ENCODE measurements at regions not wholly inside any gene's neighbourhood (a gene's known extent, or its start where the extent isn't known, plus 50 kb on each side); places are given as distances from the start of the nearest gene placed in this dataset.

DNA sequence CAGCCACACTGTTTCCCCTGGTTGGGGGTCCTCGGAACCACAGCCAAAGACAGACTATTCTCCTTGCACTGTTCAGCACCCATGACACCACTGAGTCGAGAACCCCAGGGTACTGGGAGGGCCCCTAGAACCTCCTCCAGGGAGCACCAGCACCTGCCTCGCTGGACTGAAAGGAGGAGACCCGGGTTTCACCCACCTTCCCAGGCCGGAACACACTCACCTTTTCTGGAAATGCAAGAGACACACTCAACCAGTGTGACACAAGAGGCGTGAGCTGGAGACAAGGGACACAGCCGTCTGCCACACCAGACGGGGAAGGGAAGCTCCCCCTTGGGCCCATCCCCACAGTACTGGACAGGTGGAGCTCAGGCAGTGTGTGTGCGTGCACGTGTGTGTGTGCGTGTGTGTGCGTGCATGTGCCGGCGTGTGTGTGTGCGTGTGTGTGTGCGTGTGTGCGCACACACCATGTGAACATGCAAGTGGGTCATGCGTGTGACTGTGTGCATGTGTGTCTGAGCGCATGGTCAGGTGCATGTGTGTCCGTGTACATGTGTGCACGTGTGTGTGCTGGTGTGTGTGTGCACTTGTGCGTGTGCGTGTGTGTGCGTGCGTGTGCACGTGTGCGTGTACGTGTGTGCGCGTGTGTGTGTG is 128.8 kb upstream of the NKX1-1 start:
- no peak for TF ChIP-seq GATA3 (IDR thresholded peaks at IDR 0.05; ENCODE audit: low read depth, low read length)
- no peak for TF ChIP-seq GATA2 (IDR thresholded peaks at IDR 0.05; ENCODE audit: low read depth, low read length)

DNA sequence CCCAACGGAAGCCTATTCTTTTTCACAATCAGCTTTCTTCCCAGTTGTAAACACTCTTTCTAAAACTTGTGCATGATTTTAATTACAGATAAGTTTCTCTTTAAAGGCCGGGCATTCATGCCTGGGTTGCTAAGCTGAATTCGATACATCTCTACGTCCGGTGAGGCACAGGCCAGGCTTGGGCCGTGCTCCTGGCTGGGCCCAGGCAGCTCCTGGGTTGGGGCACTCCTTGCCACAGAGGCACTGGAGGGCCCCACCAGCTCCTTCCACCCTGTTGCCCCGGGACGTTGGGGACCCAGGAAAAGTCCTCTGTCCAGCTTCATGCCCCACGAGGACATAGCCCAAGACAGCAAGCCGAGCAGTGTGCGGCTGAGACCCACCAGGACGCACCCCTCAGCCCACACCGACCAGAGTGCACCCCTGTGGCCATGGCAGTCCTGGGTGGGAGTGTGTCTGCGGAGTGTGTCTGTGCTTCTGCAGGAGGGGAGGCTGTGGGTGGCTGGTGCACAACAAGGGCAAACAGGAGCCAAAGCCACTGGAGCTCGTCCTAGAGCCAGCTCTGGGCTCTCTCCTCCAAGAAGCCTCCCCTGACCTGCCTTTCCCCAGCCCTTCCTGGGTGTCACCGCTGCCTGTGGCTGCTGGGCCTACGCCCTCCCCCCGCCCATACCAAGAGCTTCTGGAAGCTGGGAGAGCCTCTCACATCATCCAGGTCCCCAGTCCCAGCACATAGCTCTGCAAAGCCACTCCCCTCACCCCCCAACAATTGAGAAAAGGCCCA is 128.0 kb upstream of the NKX1-1 start:
- TF ChIP-seq GATA2 (IDR thresholded peaks at IDR 0.05; ENCODE audit: low read depth, low read length), result no peak
- TF ChIP-seq GATA3 (IDR thresholded peaks at IDR 0.05; ENCODE audit: low read depth, low read length), result no peak

DNA sequence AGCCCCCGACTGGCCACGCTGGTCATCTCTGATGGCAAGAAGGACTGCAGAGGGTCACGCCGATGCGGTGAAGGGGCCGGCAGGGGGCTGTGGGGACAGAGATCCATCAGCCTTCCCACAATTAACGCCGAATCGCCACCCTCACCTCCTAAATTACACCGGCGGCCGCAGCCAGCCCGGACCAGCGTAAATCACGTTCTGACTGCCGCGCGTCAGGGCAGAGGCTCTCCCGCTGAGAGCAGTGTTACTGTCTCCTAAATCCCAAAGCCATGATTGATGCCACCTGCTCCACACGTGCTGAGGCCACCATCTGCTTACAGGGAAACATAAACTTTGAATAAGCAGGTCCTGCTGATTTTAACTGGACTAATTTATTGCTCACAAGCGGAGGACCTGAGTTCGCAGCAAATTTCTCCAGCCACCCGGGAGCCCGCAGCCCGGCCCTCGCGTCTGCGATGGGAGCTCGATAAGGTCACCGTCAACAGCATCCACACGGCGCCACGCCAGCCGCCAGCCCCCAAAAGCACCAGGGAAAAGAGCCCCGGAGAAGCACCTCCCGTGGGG is 127.3 kb upstream of the NKX1-1 start:
- peak; percentile 84 for TF ChIP-seq GATA2 (IDR thresholded peaks at IDR 0.05; ENCODE audit: low read depth, low read length)
- TF ChIP-seq GATA3 (IDR thresholded peaks at IDR 0.05; ENCODE audit: low read depth, low read length), result no peak

DNA sequence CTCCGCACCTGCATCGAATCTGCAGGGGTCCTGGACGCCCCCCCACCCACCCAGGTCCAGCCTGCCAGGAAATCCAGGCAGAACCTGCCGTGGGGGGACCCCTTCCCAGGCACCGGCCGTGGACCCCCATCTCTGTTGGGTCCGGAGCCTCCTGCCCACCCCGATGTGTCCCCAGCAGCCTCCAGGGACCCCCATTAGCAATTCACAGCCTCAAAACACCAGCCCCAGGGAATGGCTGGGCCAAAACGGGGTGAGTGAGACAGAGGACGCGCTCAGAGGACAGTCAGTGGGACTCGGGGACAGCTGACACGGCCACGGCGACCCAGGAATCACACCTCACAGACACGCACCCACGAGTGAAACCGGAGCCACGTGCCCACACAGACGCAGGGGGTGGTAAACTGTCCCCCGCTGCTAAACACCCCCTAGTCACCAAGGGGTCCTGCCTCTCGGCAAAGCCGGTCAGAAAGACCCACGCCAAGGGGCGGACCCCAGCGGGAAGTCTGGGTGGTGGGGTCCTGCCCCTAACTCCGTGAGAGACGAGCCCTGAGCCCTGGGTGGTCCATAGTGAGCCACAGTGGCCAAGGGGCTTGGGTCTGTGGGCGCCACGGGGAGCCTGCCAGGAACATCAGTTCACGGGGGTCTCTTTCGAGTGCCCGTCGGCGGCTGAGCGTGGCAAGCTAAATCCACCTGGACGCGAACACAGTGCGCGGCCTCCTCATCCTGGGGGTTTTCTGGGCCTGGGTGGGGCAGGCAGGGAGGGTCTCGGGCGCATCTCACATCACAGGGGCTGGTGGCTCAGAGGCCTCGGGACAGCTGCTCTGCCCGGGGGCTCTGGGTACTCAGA is 126.5 kb upstream of the NKX1-1 start:
- TF ChIP-seq GATA2 (IDR thresholded peaks at IDR 0.05; ENCODE audit: low read depth, low read length) (no peak), GATA3 (IDR thresholded peaks at IDR 0.05; ENCODE audit: low read depth, low read length) (no peak)

DNA sequence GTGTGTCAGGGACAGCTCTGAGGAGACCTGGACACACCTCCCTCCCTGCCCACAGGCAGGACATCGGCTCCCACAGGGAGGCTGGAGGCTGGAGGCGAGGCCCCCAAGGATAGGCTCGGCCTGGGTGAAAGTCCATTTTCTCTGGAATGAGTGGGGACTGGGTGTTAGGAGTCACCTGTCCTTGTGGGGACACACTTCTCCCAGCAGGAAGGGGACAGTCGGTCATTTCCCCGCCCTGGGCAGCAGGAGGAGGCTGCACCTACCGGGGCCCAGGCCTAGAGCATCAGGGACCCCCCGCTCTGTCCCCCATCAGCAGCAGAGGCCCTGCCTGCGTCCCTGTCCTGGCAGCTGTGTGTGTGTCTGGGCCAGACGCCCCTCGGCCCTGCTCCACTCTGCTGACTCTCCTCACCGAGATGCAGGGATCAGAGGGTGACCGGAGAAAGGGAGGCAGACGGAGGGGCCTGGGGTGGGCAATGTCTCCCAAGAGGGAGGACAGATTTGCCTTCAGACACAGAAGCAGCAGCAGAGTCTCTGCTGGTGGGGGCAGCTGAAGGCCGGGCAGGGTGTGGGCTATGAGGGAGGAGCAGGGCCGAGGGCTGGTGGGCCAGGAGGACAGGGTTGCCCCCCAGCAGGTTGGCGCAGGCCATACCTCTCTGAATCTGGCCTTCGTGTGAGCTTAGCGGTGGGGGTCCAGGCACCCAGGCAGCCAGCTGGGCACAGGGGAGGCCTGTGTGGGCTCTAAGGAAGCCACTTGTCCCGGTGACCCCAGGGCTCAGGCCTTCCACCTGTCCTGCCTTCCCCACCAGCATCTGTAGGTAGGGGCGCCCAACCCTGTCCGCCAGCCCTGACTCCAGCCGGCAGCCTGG is 125.7 kb upstream of the NKX1-1 start:
- TF ChIP-seq GATA3 (IDR thresholded peaks at IDR 0.05; ENCODE audit: low read depth, low read length) (no peak), GATA2 (IDR thresholded peaks at IDR 0.05; ENCODE audit: low read depth, low read length) (no peak)

DNA sequence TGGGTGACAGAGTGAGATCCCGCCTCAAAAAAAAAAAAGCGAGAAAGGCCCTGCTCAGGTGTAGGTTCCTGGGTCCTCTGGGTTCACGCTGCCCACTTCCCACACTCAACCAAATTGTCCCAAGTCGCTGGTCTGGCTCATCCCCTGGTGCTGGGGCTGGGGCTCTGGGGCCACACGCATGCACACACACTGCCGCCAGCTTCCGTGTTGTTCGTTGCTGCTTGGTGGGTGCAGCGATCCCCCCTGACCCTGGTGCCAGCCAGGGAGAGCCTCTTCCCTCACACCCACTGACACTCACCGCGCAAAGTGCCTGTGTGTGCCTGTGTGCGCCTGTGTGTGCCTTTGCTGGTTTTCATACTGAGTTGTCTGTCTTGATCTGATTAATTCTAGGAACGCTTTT is 124.1 kb upstream of the NKX1-1 start:
- TF ChIP-seq GATA2 (IDR thresholded peaks at IDR 0.05; ENCODE audit: low read depth, low read length), result no peak
- no peak for TF ChIP-seq GATA3 (IDR thresholded peaks at IDR 0.05; ENCODE audit: low read depth, low read length)

- TF ChIP-seq GATA2 (IDR thresholded peaks at IDR 0.05; ENCODE audit: low read depth, low read length) (no peak), GATA3 (IDR thresholded peaks at IDR 0.05; ENCODE audit: low read depth, low read length) (no peak)
Measured at GRCh38 chr4:1524761-1525160, 118.5 kb upstream of the NKX1-1 start.

DNA sequence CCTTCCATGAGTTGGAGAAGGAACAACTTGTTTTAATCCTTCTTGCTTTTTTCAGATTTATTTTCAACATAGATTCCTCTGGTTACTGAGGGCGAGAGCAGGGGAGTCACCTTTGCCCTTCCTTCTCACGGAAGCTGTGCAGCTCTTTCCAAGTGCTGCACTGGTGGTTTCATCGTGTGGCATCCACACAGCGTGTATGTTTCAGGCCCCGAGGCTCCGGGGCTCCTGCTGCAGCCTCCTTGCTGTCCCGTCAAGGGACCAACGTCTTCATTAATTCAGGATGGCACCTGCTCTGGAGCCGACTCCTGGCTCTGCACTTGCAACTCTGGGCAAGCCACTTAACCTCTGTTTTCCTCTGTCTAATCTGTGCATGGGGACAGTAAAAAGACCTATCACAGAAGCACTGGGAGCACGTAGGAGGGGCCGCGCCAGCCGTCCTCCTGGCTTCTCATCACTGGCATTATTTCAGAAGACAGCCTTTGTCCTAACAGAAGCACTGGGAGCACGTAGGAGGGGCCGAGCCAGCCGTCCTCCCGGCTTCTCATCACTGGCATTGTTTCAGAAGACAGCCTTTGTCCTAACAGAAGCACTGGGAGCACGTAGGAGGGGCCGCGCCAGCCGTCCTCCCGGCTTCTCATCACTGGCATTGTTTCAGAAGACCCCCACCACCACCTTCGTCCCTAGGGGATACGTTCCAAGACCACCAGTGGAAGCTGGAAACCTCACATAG is 117.8 kb upstream of the NKX1-1 start:
- TF ChIP-seq GATA3 (IDR thresholded peaks at IDR 0.05; ENCODE audit: low read depth, low read length), result no peak
- no peak for TF ChIP-seq GATA2 (IDR thresholded peaks at IDR 0.05; ENCODE audit: low read depth, low read length)

DNA sequence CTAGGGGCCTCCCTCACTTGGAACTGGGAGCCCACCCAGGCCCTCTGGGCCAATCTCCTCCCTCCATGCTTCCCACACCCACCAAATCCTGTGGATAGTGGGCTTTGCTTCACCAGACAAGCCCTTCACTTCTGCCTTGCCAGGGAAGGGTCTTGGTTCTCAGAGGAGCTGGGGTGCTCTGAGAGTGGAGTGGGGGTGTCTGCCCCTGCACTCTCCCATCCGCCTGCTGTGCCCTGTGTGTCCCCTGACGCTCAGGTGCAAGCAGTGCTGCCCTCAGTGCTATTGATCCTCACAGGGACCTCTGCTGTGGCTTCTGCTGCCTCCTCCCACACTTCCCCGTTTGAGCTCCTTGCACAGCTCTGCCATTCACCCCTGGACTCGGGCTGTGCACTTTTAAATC is 117.3 kb upstream of the NKX1-1 start:
- no peak for TF ChIP-seq GATA3 (IDR thresholded peaks at IDR 0.05; ENCODE audit: low read depth, low read length)
- TF ChIP-seq GATA2 (IDR thresholded peaks at IDR 0.05; ENCODE audit: low read depth, low read length), result no peak

GRCh38 chr4:1523033-1523432 is 116.8 kb upstream of the NKX1-1 start:
- TF ChIP-seq GATA3 (IDR thresholded peaks at IDR 0.05; ENCODE audit: low read depth, low read length) (no peak), GATA2 (IDR thresholded peaks at IDR 0.05; ENCODE audit: low read depth, low read length) (no peak)

DNA sequence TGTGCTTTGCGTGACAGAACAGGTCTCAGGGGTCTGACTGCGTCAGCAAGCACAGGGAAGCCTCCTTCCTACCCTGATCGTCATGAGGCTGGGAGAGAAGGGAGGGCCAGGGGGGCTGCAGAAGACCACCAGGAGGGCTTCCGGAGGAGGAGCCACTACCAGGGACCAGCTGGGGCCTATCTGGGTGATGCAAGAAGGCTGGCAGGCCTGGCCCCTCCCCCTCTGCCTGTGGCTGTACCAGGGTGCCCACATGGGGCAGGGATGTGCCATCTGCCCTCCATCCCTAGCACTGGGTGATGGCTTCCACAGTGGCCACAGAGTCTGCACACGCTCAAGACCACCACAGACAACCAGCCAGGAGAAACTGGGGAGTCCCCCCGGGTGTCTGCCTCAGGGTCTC is 116.4 kb upstream of the NKX1-1 start:
- no peak for TF ChIP-seq GATA3 (IDR thresholded peaks at IDR 0.05; ENCODE audit: low read depth, low read length)
- no peak for TF ChIP-seq GATA2 (IDR thresholded peaks at IDR 0.05; ENCODE audit: low read depth, low read length)

DNA sequence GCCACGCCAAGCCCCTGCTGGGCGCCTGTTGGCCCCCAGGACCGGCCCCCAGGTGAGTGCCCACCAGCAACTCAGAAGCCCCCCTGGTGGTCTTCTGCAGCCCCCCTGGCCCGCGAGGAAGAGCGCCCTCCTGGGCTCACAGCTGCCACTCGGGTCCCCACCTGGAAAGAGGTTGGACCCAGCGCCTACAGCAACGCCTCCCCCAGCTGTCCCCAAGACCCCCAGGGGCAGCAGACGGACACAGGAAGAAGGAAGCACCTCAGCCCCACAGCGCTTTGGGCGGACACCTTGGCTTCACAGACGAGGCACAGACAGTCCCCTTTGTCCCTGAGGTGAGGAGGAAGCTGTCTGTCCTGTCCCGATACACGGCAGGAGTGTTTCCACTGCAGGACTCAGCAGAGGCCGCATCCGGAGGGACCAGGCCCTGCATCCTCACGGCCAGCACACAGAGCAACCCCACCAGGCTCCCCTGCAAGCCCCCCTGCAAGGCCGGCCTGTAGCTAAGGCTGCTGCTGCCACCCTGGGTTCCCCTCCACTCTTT is 115.6 kb upstream of the NKX1-1 start:
- no peak for TF ChIP-seq GATA2 (IDR thresholded peaks at IDR 0.05; ENCODE audit: low read depth, low read length)
- TF ChIP-seq GATA3 (IDR thresholded peaks at IDR 0.05; ENCODE audit: low read depth, low read length), result no peak

Measured in SH-SY5Y (cell line).